ENCODE measurements at regions not wholly inside any gene's neighbourhood (a gene's known extent, or its start where the extent isn't known, plus 50 kb on each side); places are given as distances from the start of the nearest gene placed in this dataset.
"Not testable (repeated sequence)": the region's sequence is repeated elsewhere in the genome, so short reads cannot be mapped to it uniquely, and the experiment has no call there.

GRCh38 chr3:40645883-40646282, 121.1 kb downstream of the ZNF621 start:
- DNase-seq (ENCODE audit: low read depth) = no peak

- no peak for DNase-seq (ENCODE audit: low read depth)
Measured at GRCh38 chr3:40649346-40649745, 124.6 kb downstream of the ZNF621 start.

GRCh38 chr3:40652072-40652471, 127.3 kb downstream of the ZNF621 start:
- DNase-seq (ENCODE audit: low read depth) = no peak

GRCh38 chr3:40653001-40653400, 128.2 kb downstream of the ZNF621 start:
- no peak for DNase-seq (ENCODE audit: low read depth)

GRCh38 chr3:40653878-40654277, 129.1 kb downstream of the ZNF621 start:
- DNase-seq (ENCODE audit: low read depth) = no peak

- no peak for DNase-seq (ENCODE audit: low read depth)
Measured at GRCh38 chr3:40655551-40655950, 130.8 kb downstream of the ZNF621 start.

- DNase-seq (ENCODE audit: low read depth) = no peak
Measured at GRCh38 chr3:40657623-40658022, 132.9 kb downstream of the ZNF621 start.

- DNase-seq (ENCODE audit: low read depth) = no peak
Measured at GRCh38 chr3:40658305-40658704, 133.5 kb downstream of the ZNF621 start.

- DNase-seq (ENCODE audit: low read depth) = no peak
Measured at GRCh38 chr3:40660554-40660953, 135.8 kb downstream of the ZNF621 start.

GRCh38 chr3:40661284-40661683, 136.5 kb downstream of the ZNF621 start:
- DNase-seq (ENCODE audit: low read depth) = no peak

- DNase-seq (ENCODE audit: low read depth) = no peak
Measured at GRCh38 chr3:40663280-40663679, 138.5 kb downstream of the ZNF621 start.

- DNase-seq (ENCODE audit: low read depth) = no peak
Measured at GRCh38 chr3:40669176-40669575, 144.4 kb downstream of the ZNF621 start.

GRCh38 chr3:40672861-40673260, 148.1 kb downstream of the ZNF621 start:
- DNase-seq (ENCODE audit: low read depth) = no peak

- no peak for DNase-seq (ENCODE audit: low read depth)
Measured at GRCh38 chr3:40677321-40677720, 152.6 kb downstream of the ZNF621 start.

- no peak for DNase-seq (ENCODE audit: low read depth)
Measured at GRCh38 chr3:40677749-40678148, 153.0 kb downstream of the ZNF621 start.

GRCh38 chr3:40679290-40679689, 154.5 kb downstream of the ZNF621 start:
- DNase-seq (ENCODE audit: low read depth) = no peak

GRCh38 chr3:40680685-40681657, 156.2 kb downstream of the ZNF621 start:
- DNase-seq (ENCODE audit: low read depth) = no peak

GRCh38 chr3:40681658-40682055, 156.9 kb downstream of the ZNF621 start:
- DNase-seq (ENCODE audit: low read depth) = no peak

- DNase-seq (ENCODE audit: low read depth) = no peak
Measured at GRCh38 chr3:40689837-40690236, 165.1 kb downstream of the ZNF621 start.

GRCh38 chr3:40690749-40691451, 166.1 kb downstream of the ZNF621 start:
- no peak for DNase-seq (ENCODE audit: low read depth)

- DNase-seq (ENCODE audit: low read depth) = no peak
Measured at GRCh38 chr3:40691452-40691861, 166.7 kb downstream of the ZNF621 start.

GRCh38 chr3:40695848-40696247, 171.1 kb downstream of the ZNF621 start:
- DNase-seq (ENCODE audit: low read depth) = no peak

GRCh38 chr3:40698611-40699010, 173.9 kb downstream of the ZNF621 start:
- not testable (repeated sequence) for DNase-seq (ENCODE audit: low read depth)

Measured in M059J (cell line).